ENCODE measurements at regions not wholly inside any gene's neighbourhood (a gene's known extent, or its start where the extent isn't known, plus 50 kb on each side); places are given as distances from the start of the nearest gene placed in this dataset.

DNA sequence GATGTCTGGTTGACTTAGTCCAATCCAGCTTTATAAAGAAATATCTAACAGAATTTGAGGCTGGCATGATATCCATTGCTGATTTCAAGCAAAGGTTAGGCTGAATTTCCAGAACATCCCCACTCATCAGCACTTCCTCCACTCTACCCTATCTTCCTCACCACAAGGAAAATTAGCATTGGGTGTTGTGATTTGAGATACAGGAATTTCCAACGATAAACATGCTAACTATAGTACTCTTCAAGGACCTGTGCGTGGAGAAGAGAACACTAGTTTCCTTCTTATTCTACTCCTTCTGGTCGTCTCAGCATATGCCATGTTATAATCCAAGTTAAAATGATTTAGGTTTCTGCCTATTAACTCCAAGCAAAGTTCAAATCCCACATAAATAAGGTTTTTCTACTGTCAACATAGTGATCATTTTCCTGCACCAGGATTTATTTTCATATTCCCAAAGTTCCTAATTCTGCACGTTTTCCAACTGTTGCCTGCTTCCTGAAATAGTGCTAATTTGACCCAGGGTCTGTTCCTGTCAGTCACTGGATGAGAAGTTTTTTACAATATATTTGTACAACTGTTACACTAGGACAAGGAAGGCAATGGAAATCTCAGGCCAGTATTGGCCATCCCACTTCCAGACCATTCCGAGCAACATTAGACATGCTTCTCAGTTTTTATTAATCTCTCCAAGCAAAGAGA is 177.6 kb upstream of the EDNRA start:
- H3K27me3 Mint-ChIP-seq (ENCODE audit: low read depth), result no peaks in the 10 kb centered on the region
- no peak overlapping the region for H3K4me3 Mint-ChIP-seq
- H2BK20ac ChIP-seq (ENCODE audit: low read depth, low read length, poor library complexity, severe bottlenecking), result no peak overlapping the region
- no peak overlapping the region for H2BK120ac ChIP-seq (ENCODE audit: low read depth, low read length, poor library complexity, severe bottlenecking)
- no peaks in the 10 kb centered on the region for H3K9me3 ChIP-seq (ENCODE audit: control insufficient read depth, low read depth, low read length)
- no peak overlapping the region for H3K18ac ChIP-seq (ENCODE audit: insufficient read length, low read depth, low read length)
- H2AK5ac ChIP-seq (ENCODE audit: insufficient read length, low read length), result no peak overlapping the region
- H4K20me1 ChIP-seq (ENCODE audit: control insufficient read depth, insufficient read depth, insufficient read length), result no peaks in the 10 kb centered on the region
- no peak overlapping the region for H2BK15ac ChIP-seq (ENCODE audit: low read depth, low read length)
- H3K23ac ChIP-seq (ENCODE audit: insufficient read length, low read depth, low read length), result no peak overlapping the region
- no peaks in the 10 kb centered on the region for H3K23me2 ChIP-seq (ENCODE audit: insufficient read length, low read depth, low read length, poor library complexity, severe bottlenecking)
- H3T11ph ChIP-seq (ENCODE audit: low read length), result no peak overlapping the region
- no peaks in the 10 kb centered on the region for H3K79me1 ChIP-seq (ENCODE audit: insufficient read depth, low read depth, low read length, poor library complexity, severe bottlenecking)
- no peak overlapping the region for H3K14ac ChIP-seq (ENCODE audit: insufficient read depth, low read length)
- no peaks in the 10 kb centered on the region for H3K4me1 Mint-ChIP-seq
- no peak overlapping the region for H2BK12ac ChIP-seq (ENCODE audit: insufficient read length, low read depth, low read length)
- H3K27ac ChIP-seq (ENCODE audit: insufficient read length, low read depth, low read length), result no peak overlapping the region
- H4K8ac ChIP-seq (replicated peaks; ENCODE audit: insufficient read length, low read depth, low read length), result no peak overlapping the region
- no peak overlapping the region for H3K56ac ChIP-seq (ENCODE audit: insufficient read length, low read depth, low read length)
- TF ChIP-seq, protein P1, sequence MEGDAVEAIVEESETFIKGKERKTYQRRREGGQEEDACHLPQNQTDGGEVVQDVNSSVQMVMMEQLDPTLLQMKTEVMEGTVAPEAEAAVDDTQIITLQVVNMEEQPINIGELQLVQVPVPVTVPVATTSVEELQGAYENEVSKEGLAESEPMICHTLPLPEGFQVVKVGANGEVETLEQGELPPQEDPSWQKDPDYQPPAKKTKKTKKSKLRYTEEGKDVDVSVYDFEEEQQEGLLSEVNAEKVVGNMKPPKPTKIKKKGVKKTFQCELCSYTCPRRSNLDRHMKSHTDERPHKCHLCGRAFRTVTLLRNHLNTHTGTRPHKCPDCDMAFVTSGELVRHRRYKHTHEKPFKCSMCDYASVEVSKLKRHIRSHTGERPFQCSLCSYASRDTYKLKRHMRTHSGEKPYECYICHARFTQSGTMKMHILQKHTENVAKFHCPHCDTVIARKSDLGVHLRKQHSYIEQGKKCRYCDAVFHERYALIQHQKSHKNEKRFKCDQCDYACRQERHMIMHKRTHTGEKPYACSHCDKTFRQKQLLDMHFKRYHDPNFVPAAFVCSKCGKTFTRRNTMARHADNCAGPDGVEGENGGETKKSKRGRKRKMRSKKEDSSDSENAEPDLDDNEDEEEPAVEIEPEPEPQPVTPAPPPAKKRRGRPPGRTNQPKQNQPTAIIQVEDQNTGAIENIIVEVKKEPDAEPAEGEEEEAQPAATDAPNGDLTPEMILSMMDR (conservative IDR thresholded peaks at IDR 0.05), result no peak
- no peaks in the 10 kb centered on the region for H3K36me3 Mint-ChIP-seq (ENCODE audit: insufficient read depth in 1 of 3, low read depth in 3 of 3)
- DNase-seq, result no peak
- H2BK5ac ChIP-seq (ENCODE audit: insufficient read length, low read length), result no peak overlapping the region
- H3K9ac ChIP-seq (ENCODE audit: extremely low read depth, insufficient read length, low read length), result no peak overlapping the region
- H4K91ac ChIP-seq (ENCODE audit: insufficient read length, low read depth, low read length), result no peak overlapping the region
- no peaks in the 10 kb centered on the region for H3K27me3 ChIP-seq (ENCODE audit: insufficient read depth, low read length)
- no peak overlapping the region for H3K27ac Mint-ChIP-seq
- no peaks in the 10 kb centered on the region for H3K9me3 Mint-ChIP-seq
- H2AFZ ChIP-seq (ENCODE audit: low read length), result no peak overlapping the region
- no peak overlapping the region for H3K4ac ChIP-seq (ENCODE audit: low read depth, low read length)
- no peak overlapping the region for H4K5ac ChIP-seq (ENCODE audit: insufficient read length, low read depth, low read length)
- no peaks in the 10 kb centered on the region for H3K79me2 ChIP-seq (ENCODE audit: insufficient read depth, low read length)
- H3K4me2 ChIP-seq (ENCODE audit: insufficient read depth, insufficient read length, low read length), result no peak overlapping the region
- no peaks in the 10 kb centered on the region for H3K4me1 ChIP-seq (ENCODE audit: insufficient read depth, low read length)
- WGBS (ENCODE audit: extremely low coverage, insufficient read length, low lambda C conversion rate), result no CpG with 5 or more reads among the region's 5 CpGs

Data from H9 (cell line).